ENCODE measurements at regions not wholly inside any gene's neighbourhood (a gene's known extent, or its start where the extent isn't known, plus 50 kb on each side); places are given as distances from the start of the nearest gene placed in this dataset.
A peak's percentile ranks its signal among the peaks of the same experiment; 100 is the strongest.

DNA sequence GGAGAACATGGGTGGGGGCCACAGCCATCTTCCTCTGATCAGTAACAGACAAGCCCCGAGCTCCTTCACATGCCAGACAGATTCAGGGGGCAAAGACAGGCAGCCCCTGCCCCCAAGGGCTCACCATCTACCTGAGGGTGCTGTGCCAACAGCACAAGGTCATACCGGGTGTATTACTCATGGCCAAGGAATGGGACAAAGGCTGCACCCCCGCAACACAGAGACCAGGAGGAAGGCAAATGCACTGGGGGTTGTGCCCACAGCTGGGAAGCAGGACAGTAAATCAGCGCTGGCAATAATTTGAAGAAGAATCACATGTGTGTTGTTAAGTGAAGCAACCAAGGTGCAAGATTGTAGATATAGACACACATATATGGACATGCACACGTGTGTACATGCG is 137.1 kb downstream of the C16orf95 start:
- CTCF ChIA-PET = no interaction called here

DNA sequence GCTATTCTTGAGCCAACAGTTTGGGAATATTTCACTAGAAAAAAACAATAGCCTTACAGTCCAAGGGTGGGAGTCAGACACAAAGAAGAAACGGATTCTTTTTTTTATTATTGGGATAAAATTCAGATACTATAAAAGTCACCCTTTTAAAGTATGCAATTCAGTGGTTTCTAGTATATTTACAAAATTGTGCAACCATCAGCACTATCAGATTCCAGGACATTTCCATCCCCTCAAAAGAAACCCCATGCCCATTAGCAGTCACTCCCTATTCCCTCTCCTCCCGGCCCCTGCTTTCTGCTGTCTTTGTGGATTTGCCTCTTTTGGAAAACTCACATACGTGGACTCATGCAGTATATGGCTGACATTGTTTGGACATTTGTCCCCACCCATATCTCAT is 134.4 kb downstream of the C16orf95 start:
- TF ChIP-seq, protein P1, sequence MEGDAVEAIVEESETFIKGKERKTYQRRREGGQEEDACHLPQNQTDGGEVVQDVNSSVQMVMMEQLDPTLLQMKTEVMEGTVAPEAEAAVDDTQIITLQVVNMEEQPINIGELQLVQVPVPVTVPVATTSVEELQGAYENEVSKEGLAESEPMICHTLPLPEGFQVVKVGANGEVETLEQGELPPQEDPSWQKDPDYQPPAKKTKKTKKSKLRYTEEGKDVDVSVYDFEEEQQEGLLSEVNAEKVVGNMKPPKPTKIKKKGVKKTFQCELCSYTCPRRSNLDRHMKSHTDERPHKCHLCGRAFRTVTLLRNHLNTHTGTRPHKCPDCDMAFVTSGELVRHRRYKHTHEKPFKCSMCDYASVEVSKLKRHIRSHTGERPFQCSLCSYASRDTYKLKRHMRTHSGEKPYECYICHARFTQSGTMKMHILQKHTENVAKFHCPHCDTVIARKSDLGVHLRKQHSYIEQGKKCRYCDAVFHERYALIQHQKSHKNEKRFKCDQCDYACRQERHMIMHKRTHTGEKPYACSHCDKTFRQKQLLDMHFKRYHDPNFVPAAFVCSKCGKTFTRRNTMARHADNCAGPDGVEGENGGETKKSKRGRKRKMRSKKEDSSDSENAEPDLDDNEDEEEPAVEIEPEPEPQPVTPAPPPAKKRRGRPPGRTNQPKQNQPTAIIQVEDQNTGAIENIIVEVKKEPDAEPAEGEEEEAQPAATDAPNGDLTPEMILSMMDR (IDR thresholded peaks at IDR 0.05; ENCODE audit: insufficient read depth, low read length, missing control alignments) = no peak
- POLR2A ChIA-PET = no interaction called here
- no peak for DNase-seq (ENCODE audit: low read depth, low spot score)
- CTCF ChIA-PET = no interaction called here
- no peak overlapping the region for H3K4me3 ChIP-seq (ENCODE audit: low read depth, low read length)

More for the DNA sequence above, 137.1 kb downstream of the C16orf95 start:
- H3K4me3 ChIP-seq (ENCODE audit: low read depth, low read length) = no peak overlapping the region
- TF ChIP-seq, protein P1 (IDR thresholded peaks at IDR 0.05; ENCODE audit: insufficient read depth, low read length, missing control alignments) = no peak
- DNase-seq (ENCODE audit: low read depth, low spot score) = no peak
- POLR2A ChIA-PET = no interaction called here

DNA sequence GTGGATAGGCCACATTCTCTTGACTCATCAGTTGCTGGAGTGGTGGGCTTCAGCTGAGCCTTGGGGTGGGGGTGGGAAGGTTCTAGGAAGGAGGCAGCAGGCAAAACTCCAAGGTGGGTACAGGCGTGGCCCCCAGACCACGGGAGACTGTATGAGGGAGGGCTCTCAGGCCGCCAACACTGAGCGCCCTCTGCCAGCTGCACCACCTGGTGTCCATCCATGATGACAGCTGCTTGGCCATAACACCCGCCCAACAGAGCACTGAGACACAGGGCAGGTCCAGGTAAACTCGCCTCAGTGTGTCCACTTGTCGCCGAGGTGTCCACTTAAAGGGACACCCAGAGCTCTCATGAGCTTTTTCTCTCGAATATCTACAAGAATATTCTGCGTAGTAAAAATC is 133.5 kb downstream of the C16orf95 start:
- CTCF ChIA-PET = interaction anchor here (0.6 to 1.0 kb wide), 4 partner anchors 9 to 1667 kb away, joined by 3 read pairs; no protein-coding TSS in a partner anchor
- TF ChIP-seq, protein P1 (IDR thresholded peaks at IDR 0.05; ENCODE audit: insufficient read depth, low read length, missing control alignments) = peak; percentile 5

DNA sequence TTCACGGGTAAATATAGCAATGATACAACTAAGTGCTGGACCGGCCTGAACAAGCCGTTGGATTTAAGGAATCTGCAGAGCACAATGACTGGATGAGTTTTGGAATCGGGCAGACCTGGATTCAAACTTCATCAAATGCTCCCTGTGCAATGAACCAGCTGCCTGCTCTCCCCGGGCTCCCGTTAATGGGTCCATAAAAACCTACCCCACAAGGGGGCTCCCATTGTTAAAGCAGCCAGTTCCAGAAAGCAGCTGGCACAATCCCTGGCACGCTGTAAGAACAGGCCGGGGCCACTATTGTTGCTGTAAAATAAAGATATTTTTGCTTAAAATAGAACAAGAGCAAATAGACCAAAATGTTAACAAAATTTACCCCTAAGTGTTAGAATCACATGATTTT is 131.9 kb downstream of the C16orf95 start:
- ChIA-PET POLR2A (no interaction called here), CTCF (interaction anchor here (1.0 to 1.1 kb wide), 2 partner anchors 8 kb away, joined by 3 read pairs; no protein-coding TSS in a partner anchor)
- H3K4me3 ChIP-seq (ENCODE audit: low read depth, low read length) = no peak overlapping the region
- TF ChIP-seq, protein P1 (IDR thresholded peaks at IDR 0.05; ENCODE audit: insufficient read depth, low read length, missing control alignments) = no peak
- no peak for DNase-seq (ENCODE audit: low read depth, low spot score)

More for the DNA sequence above, 133.5 kb downstream of the C16orf95 start:
- no peak overlapping the region for H3K4me3 ChIP-seq (ENCODE audit: low read depth, low read length)
- POLR2A ChIA-PET = no interaction called here
- DNase-seq (ENCODE audit: low read depth, low spot score) = no peak

DNA sequence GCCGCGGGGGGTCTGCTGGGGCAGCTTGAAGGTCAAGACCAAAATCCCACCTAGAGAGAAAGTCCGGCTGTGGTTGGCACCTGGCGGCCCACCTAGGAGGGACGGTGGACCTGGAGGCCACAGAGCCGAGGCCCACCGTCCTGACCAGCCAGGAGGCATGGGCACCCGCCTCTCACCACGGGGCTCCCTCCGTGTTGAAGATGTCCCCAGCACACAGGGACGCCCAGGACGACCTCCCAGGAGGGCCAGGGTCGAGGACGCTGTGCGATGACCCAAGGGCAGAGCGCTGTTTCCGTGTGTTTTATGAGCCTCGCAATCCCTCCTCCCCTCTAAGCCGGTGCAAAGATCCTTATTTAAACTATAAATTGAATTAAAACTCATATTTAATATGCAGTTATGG is 131.2 kb downstream of the C16orf95 start:
- no peak for DNase-seq (ENCODE audit: low read depth, low spot score)
- TF ChIP-seq, protein P1 (IDR thresholded peaks at IDR 0.05; ENCODE audit: insufficient read depth, low read length, missing control alignments) = no peak
- CTCF ChIA-PET = no interaction called here
- H3K4me3 ChIP-seq (ENCODE audit: low read depth, low read length) = no peak overlapping the region
- POLR2A ChIA-PET = no interaction called here

DNA sequence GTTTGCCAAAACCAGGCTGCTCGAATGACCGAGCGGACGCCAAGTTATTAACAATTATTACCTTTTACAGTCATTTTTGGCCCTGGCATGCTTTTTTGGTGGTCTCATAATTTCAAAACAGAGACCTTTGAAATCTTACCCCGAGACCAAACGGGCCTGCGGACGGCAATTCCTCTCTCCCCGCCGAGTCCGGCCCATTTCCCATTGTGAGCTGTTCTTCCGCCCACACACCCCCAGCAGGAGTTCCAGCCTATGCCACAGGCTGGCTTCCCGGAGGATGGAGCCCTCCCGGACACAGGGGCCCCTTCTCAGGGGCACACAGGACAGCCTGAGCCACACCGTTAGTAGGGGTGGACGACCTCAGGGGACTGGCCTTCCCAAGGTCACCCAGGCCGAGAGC is 130.7 kb downstream of the C16orf95 start:
- no peak for DNase-seq (ENCODE audit: low read depth, low spot score)
- POLR2A ChIA-PET = no interaction called here
- CTCF ChIA-PET = no interaction called here
- TF ChIP-seq, protein P1 (IDR thresholded peaks at IDR 0.05; ENCODE audit: insufficient read depth, low read length, missing control alignments) = no peak
- no peak overlapping the region for H3K4me3 ChIP-seq (ENCODE audit: low read depth, low read length)
